Muscle of leg (tissue), 3 donors: ENCODE measurements at regions not wholly inside any gene's neighbourhood (a gene's known extent, or its start where the extent isn't known, plus 50 kb on each side); places are given as distances from the start of the nearest gene placed in this dataset.
"Not testable (repeated sequence)": the region's sequence is repeated elsewhere in the genome, so short reads cannot be mapped to it uniquely, and the experiment has no call there.

ENCODE experiments used
- DNase-seq: peaks from one replicate; pipeline ENCODE4 v3.0.0; 2013
- H3K27ac ChIP-seq: one replicate; pipeline ENCODE4 v1.5.1; 2013; ENCODE audit warnings: mild to moderate bottlenecking, low read length, control low read depth
- H3K27me3 ChIP-seq: one replicate; pipeline ENCODE4 v1.6.1; 2013; ENCODE audit warnings: low read length; ENCODE audit not compliant: control insufficient read depth, insufficient read depth
- H3K36me3 ChIP-seq: one replicate; pipeline ENCODE4 v1.6.1; 2013; ENCODE audit warnings: low read length; ENCODE audit not compliant: control insufficient read depth, insufficient read depth
- H3K4me1 ChIP-seq: one replicate; pipeline ENCODE4 v1.6.1; 2013; ENCODE audit warnings: low read length; ENCODE audit not compliant: control insufficient read depth, insufficient read depth
- H3K4me3 ChIP-seq: one replicate; pipeline ENCODE4 v1.5.1; 2013; ENCODE audit warnings: low read length, control low read depth
- H3K9me3 ChIP-seq: replicated peaks from 2 replicates; pipeline ENCODE4 v1.6.1; 2013; ENCODE audit warnings: low read depth, low read length; ENCODE audit not compliant: control insufficient read depth
- WGBS: methylation state at CpG from one replicate; pipeline ENCODE4 v1.1.5; 2013; ENCODE audit warnings: missing lambda C conversion rate; ENCODE audit not compliant: insufficient coverage; 5-methylcytosine and 5-hydroxymethylcytosine counted together

- not testable (repeated sequence) for H3K27me3 ChIP-seq, H3K9me3 ChIP-seq, H3K4me3 ChIP-seq, H3K4me1 ChIP-seq, H3K36me3 ChIP-seq, DNase-seq, H3K27ac ChIP-seq
- no CpG with 5 or more reads among the region's 2 CpGs for WGBS
These were observed 198.4 kb downstream of the SPANXN3 start for GRCh38 chrX:143318857-143319256.

DNA sequence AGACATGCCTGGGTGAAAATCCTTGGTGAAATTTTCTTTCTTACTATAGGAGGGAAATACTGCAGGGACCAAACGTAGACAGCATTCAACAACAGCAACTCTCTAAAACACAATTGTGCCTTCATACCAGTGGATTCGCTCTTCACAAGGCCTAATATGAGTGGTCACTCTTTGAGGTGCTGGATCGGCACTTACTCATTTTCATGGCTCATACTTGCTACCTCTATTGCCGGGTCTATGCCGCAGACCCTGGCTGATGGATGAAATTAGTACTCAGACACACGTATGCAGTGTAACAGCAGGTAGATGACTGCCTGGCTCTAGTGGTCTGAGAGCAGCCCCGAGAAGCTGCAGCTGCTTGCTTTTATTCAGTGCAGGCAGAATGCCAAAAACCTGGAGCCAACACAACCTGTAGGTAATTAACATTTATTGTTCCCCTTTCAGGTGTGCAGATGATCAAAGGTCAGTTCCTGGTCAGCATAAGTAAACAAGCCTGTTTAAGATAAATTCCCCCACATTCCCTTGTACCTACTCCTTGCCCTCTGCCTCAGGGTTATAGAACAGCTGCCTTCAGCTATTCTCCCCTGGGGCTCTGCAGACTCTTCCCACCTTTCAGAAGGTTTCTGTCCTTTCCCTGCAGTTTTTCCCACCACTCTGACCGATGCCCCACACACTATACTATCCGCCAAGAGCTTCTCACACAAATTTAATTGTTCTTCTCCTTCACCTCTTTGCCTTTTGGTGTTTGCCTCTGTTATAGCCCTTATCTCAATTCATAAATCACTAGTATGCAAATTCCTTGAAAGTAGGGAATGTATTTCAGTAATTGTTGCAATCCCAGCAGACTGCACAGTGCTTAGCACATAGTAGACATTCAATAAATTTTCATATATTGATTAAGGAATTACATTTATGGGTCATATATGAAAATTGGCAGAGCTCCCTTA lies 210.0 kb downstream of the SPANXN3 start:
- H3K4me1 ChIP-seq: no peaks in the 10 kb centered on the region
- DNase-seq: no peak
- 46% methylated on average over 6 of the region's 9 CpGs for WGBS

GRCh38 chrX:143304518-143304917 lies 212.8 kb downstream of the SPANXN3 start:
- Histone ChIP-seq H3K9me3 (no peaks in the 10 kb centered on the region), H3K36me3 (no peaks in the 10 kb centered on the region), H3K27ac (no peak overlapping the region), H3K4me3 (no peak overlapping the region), H3K27me3 (no peaks in the 10 kb centered on the region), H3K4me1 (no peaks in the 10 kb centered on the region)
- no peak for DNase-seq
- 40% methylated on average over 2 of the region's 2 CpGs for WGBS

More for the DNA sequence above, 210.0 kb downstream of the SPANXN3 start:
- H3K27ac ChIP-seq: no peak overlapping the region
- H3K9me3 ChIP-seq: no peaks in the 10 kb centered on the region
- H3K36me3 ChIP-seq: no peaks in the 10 kb centered on the region
- no peaks in the 10 kb centered on the region for H3K27me3 ChIP-seq
- no peak overlapping the region for H3K4me3 ChIP-seq

DNA sequence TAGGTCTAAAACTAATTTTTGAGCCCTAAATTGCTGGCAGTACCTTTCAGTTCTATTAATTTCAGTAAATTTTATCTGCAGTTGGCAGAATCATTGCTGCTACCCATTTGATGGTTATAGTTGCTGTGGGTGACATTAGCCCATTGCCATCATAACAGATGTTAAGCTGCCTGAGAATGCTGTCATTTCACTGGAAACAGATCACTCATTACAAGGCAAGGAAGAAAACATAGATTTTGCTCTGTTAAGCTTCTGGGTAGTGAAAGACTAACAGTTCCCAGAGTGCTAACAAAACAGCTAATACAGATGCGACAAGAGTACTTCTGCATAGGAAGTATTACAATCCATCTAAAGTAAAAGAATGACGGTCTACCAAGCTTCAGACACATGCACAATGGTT lies 213.2 kb downstream of the SPANXN3 start:
- Histone ChIP-seq H3K4me1 (no peaks in the 10 kb centered on the region), H3K36me3 (no peaks in the 10 kb centered on the region), H3K9me3 (no peaks in the 10 kb centered on the region), H3K27ac (no peak overlapping the region), H3K4me3 (no peak overlapping the region), H3K27me3 (no peaks in the 10 kb centered on the region)
- no peak for DNase-seq
- WGBS: no CpG with 5 or more reads among the region's 2 CpGs

DNA sequence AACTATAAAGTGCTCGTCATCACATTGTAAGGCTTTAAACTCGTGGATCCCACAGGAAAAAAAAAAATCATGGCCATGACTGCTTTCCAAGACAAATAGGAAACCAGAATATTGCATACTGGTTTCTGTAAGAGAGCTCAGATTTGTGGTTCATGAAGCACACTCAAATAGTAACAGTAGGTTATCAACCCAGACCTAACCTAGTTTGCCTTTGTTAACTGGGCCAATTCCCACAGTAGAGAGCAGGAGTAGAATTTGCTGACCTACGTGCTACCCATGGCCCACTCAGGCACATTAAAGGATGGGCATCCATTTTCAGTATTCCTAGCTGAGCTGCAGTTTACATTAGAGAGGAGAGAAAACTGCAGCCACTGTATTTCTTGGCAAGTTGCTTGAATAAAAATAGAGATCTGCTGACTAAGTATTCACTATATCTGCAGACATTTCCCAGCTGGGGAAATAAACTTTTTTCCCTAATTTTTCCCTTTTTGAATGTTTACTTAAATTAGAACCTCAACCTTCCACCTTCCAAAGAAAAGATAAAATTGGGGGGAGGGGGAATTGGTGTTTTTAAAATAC lies 218.5 kb downstream of the SPANXN3 start:
- Histone ChIP-seq H3K36me3 (no peaks in the 10 kb centered on the region), H3K9me3 (no peaks in the 10 kb centered on the region), H3K27me3 (no peaks in the 10 kb centered on the region), H3K4me3 (no peak overlapping the region), H3K4me1 (no peaks in the 10 kb centered on the region), H3K27ac (no peak overlapping the region)
- peak; percentile 44 for DNase-seq
- no CpG with 5 or more reads among the region's 3 CpGs for WGBS

DNA sequence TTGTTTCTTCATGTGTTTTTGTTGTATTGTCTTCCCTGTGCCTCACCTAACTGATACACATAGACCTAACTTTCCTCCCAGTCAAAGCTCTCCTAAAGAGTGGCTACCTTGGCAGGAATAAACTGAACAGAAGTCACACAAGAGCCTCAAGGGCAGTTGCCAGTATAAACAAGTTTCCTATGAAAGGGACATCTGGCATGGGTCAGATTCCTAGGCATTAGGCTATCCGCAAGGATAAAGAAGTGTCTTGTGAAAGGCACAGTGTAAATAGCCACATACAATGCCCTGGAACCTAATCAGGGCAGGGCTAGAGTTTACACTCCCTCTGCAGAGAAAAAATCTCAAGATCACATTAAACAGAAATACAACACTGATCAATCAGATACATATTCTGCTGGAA lies 220.8 kb downstream of the SPANXN3 start:
- Histone ChIP-seq H3K27ac (no peak overlapping the region), H3K27me3 (no peaks in the 10 kb centered on the region), H3K4me1 (no peaks in the 10 kb centered on the region), H3K36me3 (no peaks in the 10 kb centered on the region), H3K9me3 (no peaks in the 10 kb centered on the region), H3K4me3 (no peak overlapping the region)
- DNase-seq: no peak
- no CpG with 5 or more reads among the region's 1 CpG for WGBS

GRCh38 chrX:143287236-143287635 lies 230.0 kb downstream of the SPANXN3 start:
- Histone ChIP-seq H3K9me3 (no peaks in the 10 kb centered on the region), H3K27me3 (no peaks in the 10 kb centered on the region)
- 0% methylated on average over 1 of the region's 2 CpGs for WGBS

DNA sequence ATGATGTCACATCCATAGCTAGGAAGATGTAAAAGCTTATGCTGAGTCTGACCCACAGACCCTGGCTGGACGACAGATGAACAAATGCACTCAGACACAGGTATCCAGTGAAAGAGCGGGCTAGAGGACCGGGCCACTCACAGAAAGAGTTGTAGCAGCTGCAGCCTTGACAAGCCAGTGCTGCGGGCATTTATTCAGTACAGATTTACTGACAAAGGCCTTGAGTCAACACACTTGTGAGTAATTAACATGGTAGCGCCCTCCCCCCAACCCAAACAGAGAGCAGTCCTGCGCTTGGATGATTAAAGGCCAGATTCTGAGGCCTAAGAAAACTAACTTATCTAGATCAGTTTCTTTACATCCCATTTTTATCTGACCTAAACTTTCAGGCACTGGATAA lies 244.6 kb downstream of the SPANXN4 start:
- no peaks in the 10 kb centered on the region for H3K36me3 ChIP-seq
- no peak overlapping the region for H3K27ac ChIP-seq
- no peak for DNase-seq
- H3K27me3 ChIP-seq: no peaks in the 10 kb centered on the region
- no peaks in the 10 kb centered on the region for H3K4me1 ChIP-seq
- no peak overlapping the region for H3K4me3 ChIP-seq
- 74% methylated on average over 4 of the region's 6 CpGs for WGBS
- no peaks in the 10 kb centered on the region for H3K9me3 ChIP-seq

More at GRCh38 chrX:143287236-143287635, 230.0 kb downstream of the SPANXN3 start:
- Histone ChIP-seq H3K4me3 (no peak overlapping the region), H3K4me1 (no peaks in the 10 kb centered on the region), H3K27ac (no peak overlapping the region), H3K36me3 (no peaks in the 10 kb centered on the region)
- DNase-seq: no peak

DNA sequence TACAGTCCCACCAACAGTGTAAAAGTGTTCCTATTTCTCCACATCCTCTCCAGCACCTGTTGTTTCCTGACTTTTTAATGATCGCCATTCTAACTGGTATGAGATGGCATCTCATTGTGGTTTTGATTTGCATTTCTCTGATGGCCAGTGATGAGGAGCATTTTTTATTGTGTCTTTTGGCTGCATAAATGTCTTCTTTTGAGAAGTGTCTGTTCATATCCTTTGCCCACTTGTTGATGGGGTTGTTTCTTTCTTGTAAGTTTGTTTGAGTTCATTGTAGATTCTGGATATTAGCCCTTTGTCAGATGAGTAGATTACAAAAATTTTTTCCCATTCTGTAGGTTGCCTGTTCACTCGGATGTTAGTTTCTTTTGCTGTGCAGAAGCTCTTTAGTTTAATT lies 218.9 kb downstream of the SPANXN4 start:
- not testable (repeated sequence) for H3K27me3 ChIP-seq, H3K36me3 ChIP-seq, DNase-seq, H3K4me3 ChIP-seq, H3K4me1 ChIP-seq, H3K27ac ChIP-seq, H3K9me3 ChIP-seq
- WGBS: no CpG with 5 or more reads among the region's 2 CpGs

DNA sequence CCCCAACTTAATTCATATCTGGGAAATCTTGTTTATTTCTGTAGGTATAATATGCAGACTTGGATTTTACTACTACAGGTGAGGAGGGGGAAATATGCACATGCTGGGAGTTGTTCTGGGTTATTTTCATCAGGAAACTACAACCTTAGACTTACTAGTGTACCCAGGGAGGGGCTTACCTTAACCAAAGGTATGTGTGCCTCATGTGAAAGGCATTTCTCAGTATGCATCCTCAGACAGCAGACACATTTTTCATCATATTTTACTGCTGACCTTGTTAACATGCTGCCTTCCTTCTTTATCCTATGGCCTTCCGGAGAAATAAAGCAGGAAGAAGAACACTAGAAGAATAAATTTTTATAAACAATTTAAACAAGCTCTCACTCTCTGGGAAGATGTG lies 214.9 kb downstream of the SPANXN4 start:
- no peaks in the 10 kb centered on the region for H3K4me1 ChIP-seq
- DNase-seq: no peak
- H3K27ac ChIP-seq: no peak overlapping the region
- no peaks in the 10 kb centered on the region for H3K36me3 ChIP-seq
- no CpG with 5 or more reads among the region's 1 CpG for WGBS
- H3K27me3 ChIP-seq: no peaks in the 10 kb centered on the region
- H3K4me3 ChIP-seq: no peak overlapping the region
- H3K9me3 ChIP-seq: no peaks in the 10 kb centered on the region
